ENCODE measurements at regions not wholly inside any gene's neighbourhood (a gene's known extent, or its start where the extent isn't known, plus 50 kb on each side); places are given as distances from the start of the nearest gene placed in this dataset.

DNA sequence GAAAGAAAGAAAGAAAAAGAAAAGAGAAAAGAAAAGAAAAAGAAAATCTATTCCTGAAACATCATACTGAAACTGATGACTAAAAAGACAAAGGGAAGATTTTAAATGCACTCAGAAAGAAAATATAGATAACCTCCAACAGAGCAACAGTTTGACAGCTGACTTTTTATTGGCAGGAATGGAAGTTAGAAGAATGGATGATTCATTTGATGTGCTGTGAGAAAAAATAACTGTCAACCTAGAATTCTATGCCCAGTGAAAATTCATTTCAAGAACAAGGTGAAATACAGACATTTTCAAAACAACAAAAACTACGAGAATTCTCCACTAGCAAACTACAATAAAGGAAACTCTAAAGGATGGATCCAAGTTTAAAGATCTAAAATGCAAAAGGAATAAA is 50.5 kb upstream of the HSPA12A start:
- DNase-seq: no peak

DNA sequence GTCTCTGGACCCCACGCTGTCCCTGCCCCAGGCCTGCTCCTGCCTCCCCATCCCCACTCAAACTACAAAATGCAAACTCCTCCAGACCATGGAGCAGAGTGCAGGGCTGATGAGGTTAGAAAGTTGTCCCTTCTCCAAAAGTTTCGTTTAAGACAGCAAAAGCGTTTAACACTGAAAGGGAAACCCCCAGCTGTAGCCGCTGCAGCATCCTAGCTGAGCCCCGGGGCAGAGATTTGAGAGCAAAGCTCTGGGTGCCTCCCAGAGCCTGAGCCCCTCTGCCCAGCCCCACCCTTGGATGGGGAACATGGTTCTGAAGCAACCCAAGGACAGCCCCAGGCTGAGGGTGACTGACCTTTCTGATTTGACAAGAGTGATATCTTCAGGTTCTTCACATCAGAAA is 52.8 kb upstream of the ENO4 start:
- no peak for DNase-seq

DNA sequence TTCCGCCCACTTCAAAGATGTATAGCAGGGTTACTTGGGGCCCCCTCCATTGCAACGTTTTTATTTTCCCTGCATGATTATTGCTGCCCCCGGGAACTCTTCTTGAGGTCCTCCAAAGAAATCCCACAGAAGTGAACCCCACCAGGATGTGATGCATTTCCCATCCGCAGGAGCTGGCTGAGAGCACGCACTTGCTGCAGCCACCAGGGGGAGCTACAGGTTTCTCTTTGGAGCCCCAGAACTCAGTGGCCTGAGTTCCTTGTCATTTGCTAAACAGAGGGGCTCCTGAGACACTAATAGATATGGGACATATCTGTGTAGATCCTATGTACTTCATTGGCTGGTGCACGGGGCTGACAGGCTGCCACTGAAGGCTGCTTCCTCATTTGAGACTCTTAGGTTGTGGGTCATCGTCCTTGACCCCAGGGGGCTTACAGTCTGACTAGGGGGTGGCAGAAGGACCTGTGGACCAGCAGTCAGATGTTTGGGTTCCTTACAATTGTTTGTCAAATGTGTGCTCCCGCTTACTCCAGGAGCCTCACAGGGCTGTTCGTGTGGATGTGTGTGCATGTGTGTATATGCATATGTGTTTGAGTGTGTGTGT is 52.3 kb upstream of the ENO4 start:
- peak; percentile 65 for DNase-seq

DNA sequence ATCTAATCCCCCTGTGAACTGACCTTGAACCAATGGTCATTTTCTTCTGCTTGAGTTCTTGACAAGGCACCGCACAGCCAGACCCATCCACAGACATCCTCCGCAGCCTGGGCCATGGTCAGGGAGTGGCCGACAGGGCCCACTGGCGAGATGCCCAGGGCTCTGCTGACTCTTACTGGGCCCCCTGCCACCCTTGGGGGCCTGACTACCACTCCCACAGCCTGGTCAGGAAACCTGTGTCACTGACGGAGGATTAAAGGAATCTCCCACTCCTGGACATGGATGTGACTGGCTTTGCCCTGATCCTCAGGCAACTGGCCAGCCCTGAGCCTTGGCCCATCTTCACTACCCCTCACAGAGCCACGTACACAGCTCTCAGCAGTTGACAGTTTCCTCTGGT is 50.4 kb upstream of the ENO4 start:
- no peak for DNase-seq

All from CD4-positive, alpha-beta T cell treated with Interleukin-10 for 1 hour (primary cell).